ENCODE measurements at regions not wholly inside any gene's neighbourhood (a gene's known extent, or its start where the extent isn't known, plus 50 kb on each side); places are given as distances from the start of the nearest gene placed in this dataset.

DNA sequence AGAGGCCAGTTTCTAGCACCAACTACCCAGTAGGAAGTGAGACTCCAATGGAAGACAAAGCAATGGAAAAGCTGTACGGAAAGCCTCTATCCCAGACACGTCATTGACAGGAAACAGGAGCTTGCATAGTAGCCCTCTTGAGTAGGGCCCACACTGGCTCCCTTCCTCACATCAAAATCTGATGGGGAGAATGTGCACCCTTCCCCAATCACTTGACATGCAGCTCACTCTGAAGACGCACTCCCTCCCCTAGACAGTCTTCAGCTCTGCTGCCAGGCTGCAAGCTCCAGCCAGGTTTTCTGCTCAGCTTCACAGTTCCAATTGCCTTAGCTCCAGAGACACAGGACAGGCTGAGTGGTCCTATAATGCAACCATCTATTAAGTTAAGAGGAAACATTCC lies 567.8 kb downstream of the EPHB1 start:
- TF ChIP-seq, protein P1, sequence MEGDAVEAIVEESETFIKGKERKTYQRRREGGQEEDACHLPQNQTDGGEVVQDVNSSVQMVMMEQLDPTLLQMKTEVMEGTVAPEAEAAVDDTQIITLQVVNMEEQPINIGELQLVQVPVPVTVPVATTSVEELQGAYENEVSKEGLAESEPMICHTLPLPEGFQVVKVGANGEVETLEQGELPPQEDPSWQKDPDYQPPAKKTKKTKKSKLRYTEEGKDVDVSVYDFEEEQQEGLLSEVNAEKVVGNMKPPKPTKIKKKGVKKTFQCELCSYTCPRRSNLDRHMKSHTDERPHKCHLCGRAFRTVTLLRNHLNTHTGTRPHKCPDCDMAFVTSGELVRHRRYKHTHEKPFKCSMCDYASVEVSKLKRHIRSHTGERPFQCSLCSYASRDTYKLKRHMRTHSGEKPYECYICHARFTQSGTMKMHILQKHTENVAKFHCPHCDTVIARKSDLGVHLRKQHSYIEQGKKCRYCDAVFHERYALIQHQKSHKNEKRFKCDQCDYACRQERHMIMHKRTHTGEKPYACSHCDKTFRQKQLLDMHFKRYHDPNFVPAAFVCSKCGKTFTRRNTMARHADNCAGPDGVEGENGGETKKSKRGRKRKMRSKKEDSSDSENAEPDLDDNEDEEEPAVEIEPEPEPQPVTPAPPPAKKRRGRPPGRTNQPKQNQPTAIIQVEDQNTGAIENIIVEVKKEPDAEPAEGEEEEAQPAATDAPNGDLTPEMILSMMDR (IDR thresholded peaks at IDR 0.05; ENCODE audit: control extremely low read depth, extremely low read depth, low read depth, missing control alignments) = no peak
- DNase-seq (ENCODE audit: extremely low spot score) = no peak

DNA sequence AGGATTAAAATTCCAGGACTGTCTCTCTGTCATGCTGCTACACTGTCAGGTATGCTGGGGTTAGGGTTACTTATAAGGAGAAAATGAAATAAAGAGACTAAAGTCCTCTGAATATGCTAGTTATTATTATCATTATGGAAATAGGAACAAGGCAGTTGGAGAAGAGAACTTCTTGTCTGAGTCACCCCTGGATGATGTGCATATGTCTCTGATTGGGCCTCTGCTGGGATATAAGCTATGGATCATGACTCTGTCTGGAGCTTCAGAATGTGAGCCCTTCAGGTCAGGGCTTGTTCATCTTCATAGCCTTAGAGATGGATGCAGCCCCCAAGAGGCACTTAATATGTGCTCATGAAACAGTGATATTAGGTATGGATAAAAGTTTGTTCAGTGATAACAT lies 569.6 kb downstream of the EPHB1 start:
- TF ChIP-seq, protein P1 (IDR thresholded peaks at IDR 0.05; ENCODE audit: control extremely low read depth, extremely low read depth, low read depth, missing control alignments) = no peak
- no peak for DNase-seq (ENCODE audit: extremely low spot score)
- ChIA-PET POLR2A (no interaction called here), CTCF (interaction anchor here (0.8 kb wide), 1 partner anchor 9 kb away, joined by 3 read pairs; no protein-coding TSS in a partner anchor)

More for the DNA sequence above, 567.8 kb downstream of the EPHB1 start:
- CTCF ChIA-PET = interaction anchor here (1.2 to 1.5 kb wide), 2 partner anchors 12 to 14 kb away, joined by 3 to 4 read pairs; no protein-coding TSS in a partner anchor
- POLR2A ChIA-PET = no interaction called here

DNA sequence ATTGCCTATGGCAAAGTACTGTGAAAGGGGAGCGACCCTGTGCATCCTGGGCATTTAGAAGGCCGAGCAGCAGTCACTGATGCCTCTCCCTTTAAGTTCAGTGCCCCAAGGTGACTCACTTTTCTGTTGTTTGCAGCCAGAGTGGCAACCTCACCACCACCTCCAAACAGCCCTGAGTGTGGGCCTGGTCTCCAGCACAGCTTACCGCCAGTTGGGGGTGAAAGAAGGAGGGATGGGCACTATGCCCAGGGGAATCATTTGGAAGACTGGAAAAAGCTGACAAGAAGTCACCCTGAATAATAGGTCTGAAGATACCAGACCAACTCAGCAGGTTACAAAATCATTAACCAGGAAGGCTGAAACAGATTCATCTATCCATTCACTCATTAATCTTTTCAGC lies 571.8 kb downstream of the EPHB1 start:
- ChIA-PET POLR2A (no interaction called here), CTCF (interaction anchor here (1.4 kb wide), 1 partner anchor 11 kb away, joined by 4 read pairs; no protein-coding TSS in a partner anchor)
- TF ChIP-seq, protein P1 (IDR thresholded peaks at IDR 0.05; ENCODE audit: control extremely low read depth, extremely low read depth, low read depth, missing control alignments) = no peak
- DNase-seq (ENCODE audit: extremely low spot score) = no peak

DNA sequence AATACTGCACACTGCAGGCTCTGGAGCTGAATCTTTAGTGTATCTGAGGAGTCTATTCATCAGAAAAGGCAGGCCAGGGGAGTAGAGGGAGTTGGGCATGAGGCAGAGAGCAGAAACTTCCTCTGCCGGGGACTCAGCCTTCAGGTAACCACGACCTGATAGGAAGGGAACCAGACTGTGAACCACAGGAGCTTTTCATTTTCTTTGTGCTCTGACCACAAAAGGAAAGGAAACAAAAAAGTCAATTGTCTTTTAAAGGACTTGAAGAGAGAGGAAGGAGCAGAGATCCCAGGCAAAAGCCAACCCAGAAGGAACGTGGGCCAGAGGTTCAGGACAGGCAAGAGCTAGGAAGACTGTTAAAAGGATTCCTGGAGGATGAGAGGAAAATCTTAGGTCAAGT lies 573.3 kb downstream of the EPHB1 start:
- ChIA-PET POLR2A (no interaction called here), CTCF (no interaction called here)
- TF ChIP-seq, protein P1 (IDR thresholded peaks at IDR 0.05; ENCODE audit: control extremely low read depth, extremely low read depth, low read depth, missing control alignments) = no peak
- DNase-seq (ENCODE audit: extremely low spot score) = no peak

DNA sequence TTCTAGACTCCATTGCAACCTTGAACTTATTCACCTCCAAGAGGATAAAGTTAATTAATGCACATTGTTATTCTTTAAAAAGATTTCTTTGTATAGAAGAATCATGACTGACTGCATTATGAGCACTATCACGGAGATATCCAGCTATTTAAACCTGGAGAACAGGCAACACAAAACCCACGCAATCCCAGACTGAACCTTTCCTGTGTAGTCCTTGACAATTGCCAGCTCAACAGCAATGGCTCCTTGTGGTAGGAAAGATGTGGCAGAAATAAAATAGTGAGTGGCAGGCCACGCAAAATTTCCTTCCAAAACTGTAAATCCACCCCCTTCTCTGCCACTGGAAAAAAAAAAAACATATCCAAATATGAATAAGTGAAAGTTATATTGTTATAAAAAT lies 573.7 kb downstream of the EPHB1 start:
- POLR2A ChIA-PET = no interaction called here

DNA sequence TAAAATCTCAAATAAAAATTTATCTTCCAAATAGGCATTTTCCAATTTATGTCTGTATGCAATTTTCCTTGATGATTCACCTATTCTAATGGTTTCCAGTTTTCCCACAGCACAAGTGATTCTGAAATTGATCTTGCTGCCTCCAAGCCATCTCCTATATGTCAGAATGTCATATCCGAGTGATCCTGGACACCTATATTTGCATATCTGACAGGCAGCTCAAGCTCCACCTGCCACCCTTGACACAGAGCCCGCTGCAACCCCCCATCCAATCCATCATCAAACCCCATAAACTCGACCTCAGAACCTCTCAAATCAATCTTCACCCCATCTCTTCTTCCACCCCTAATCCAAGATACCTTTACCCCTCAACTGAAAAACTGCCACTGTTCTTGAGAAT lies 579.5 kb downstream of the EPHB1 start:
- CTCF ChIA-PET = no interaction called here
- TF ChIP-seq, protein P1 (IDR thresholded peaks at IDR 0.05; ENCODE audit: control extremely low read depth, extremely low read depth, low read depth, missing control alignments) = no peak
- no peak for DNase-seq (ENCODE audit: extremely low spot score)
- POLR2A ChIA-PET = no interaction called here

More for the DNA sequence above, 573.7 kb downstream of the EPHB1 start:
- no peak for DNase-seq (ENCODE audit: extremely low spot score)
- TF ChIP-seq, protein P1 (IDR thresholded peaks at IDR 0.05; ENCODE audit: control extremely low read depth, extremely low read depth, low read depth, missing control alignments) = no peak
- CTCF ChIA-PET = no interaction called here

DNA sequence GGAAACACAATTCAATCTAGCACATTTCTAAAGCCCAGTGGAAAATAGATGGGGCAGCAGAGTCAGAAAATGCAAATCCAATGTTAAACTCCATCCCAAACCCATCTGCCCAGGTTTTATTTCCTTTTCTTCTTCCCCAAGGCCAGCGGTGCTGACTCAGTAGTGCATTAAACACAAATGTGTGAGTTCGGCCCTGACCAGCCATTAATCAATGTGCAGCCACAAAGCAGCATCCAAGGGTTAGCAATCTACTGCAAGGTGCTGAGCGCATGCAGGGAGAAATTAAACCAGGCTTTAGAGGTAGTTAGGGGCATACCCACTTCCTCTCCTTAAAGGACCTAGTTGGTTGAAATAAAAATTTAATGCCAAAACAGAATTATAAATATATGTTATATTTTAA lies 583.3 kb upstream of the PPP2R3A start:
- DNase-seq (ENCODE audit: extremely low spot score) = no peak
- TF ChIP-seq, protein P1 (IDR thresholded peaks at IDR 0.05; ENCODE audit: control extremely low read depth, extremely low read depth, low read depth, missing control alignments) = no peak
- ChIA-PET CTCF (no interaction called here), POLR2A (no interaction called here)
